DND-41 (cell line): ENCODE measurements at regions not wholly inside any gene's neighbourhood (a gene's known extent, or its start where the extent isn't known, plus 50 kb on each side); places are given as distances from the start of the nearest gene placed in this dataset.

ENCODE experiments used
- ATAC-seq: fragments of 200-7000 bp; cut with Tn5 transposase; 3 replicates; pipeline ENCODE4 v1.9.1; 2021; ENCODE audit warnings: low read depth; ENCODE audit not compliant: insufficient read depth
- DNase-seq: peaks from one replicate; pipeline ENCODE4 v3.0.0-alpha.2; 2020
- H2AFZ ChIP-seq: 2 replicates; pipeline ENCODE4 v1.6.0; 2012; ENCODE audit warnings: low read depth, low read length
- H3K27ac ChIP-seq: 2 replicates; pipeline ENCODE4 v1.5.1; 2012; ENCODE audit warnings: low read length, inconsistent platforms
- H3K27me3 ChIP-seq: fragments of 200-600 bp; sonication (generic); 2 replicates; pipeline ENCODE4 v1.6.0; 2012; ENCODE audit warnings: low read length, mild to moderate bottlenecking, inconsistent platforms; ENCODE audit not compliant: insufficient read depth, poor library complexity
- H3K36me3 ChIP-seq: 2 replicates; pipeline ENCODE4 v1.5.1; 2012; ENCODE audit warnings: low read length, inconsistent platforms; ENCODE audit not compliant: insufficient read depth
- H3K4me1 ChIP-seq: 2 replicates; pipeline ENCODE4 v1.5.1; 2012; ENCODE audit warnings: mild to moderate bottlenecking, low read length; ENCODE audit not compliant: insufficient read depth
- H3K4me2 ChIP-seq: 2 replicates; pipeline ENCODE4 v1.6.0; 2012; ENCODE audit warnings: mild to moderate bottlenecking, moderate library complexity, low read length, inconsistent platforms; ENCODE audit not compliant: insufficient read depth
- H3K4me3 ChIP-seq, 2 experiments: fragments of 200-600 bp in 1 of 2; shearing (Covaris generic) in 1 of 2; 2 replicates each; pipeline ENCODE4 v1.5.1; 2012 to 2016; ENCODE audit warnings: inconsistent platforms in 2 of 2, low read length in 2 of 2, mild to moderate bottlenecking in 2 of 2, low read depth in 1 of 2, moderate library complexity in 1 of 2
- H3K79me2 ChIP-seq: 2 replicates; pipeline ENCODE4 v1.6.0; 2012; ENCODE audit warnings: low read length, inconsistent platforms; ENCODE audit not compliant: insufficient read depth
- H3K9ac ChIP-seq: 2 replicates; pipeline ENCODE4 v1.6.0; 2012; ENCODE audit warnings: low read depth, mild to moderate bottlenecking, inconsistent platforms, low read length, moderate library complexity
- H3K9me3 ChIP-seq: 2 replicates; pipeline ENCODE4 v1.5.1; 2012; ENCODE audit warnings: low read length, moderate library complexity, mild to moderate bottlenecking, inconsistent platforms; ENCODE audit not compliant: insufficient read depth, severe bottlenecking
- H4K20me1 ChIP-seq: 2 replicates; pipeline ENCODE4 v1.6.0; 2012; ENCODE audit warnings: low read length; ENCODE audit not compliant: insufficient read depth
- EZH2 ChIP-seq: IDR thresholded peaks from 3 replicates; pipeline ENCODE4 v1.6.1; 2012; ENCODE audit warnings: borderline replicate concordance, low read depth, mild to moderate bottlenecking, moderate library complexity, low read length, inconsistent platforms; ENCODE audit not compliant: severe bottlenecking
- TF ChIP-seq, protein P1 (sequence below): IDR thresholded peaks from 2 replicates; pipeline ENCODE4 v1.5.1; 2012; ENCODE audit warnings: borderline replicate concordance, low read length, moderate library complexity, mild to moderate bottlenecking; ENCODE audit not compliant: poor library complexity, severe bottlenecking; ENCODE audit errors: extremely low read depth

- H3K27ac ChIP-seq = no peak overlapping the region
- no peaks in the 10 kb centered on the region for H3K9me3 ChIP-seq
- H2AFZ ChIP-seq = no peak overlapping the region
- no peaks in the 10 kb centered on the region for H3K79me2 ChIP-seq
- no peak overlapping the region for H3K4me3 ChIP-seq
- no peak for DNase-seq
- no peak for ATAC-seq
- H3K4me2 ChIP-seq = no peak overlapping the region
- TF ChIP-seq EZH2 = no peak
- TF ChIP-seq, protein P1, sequence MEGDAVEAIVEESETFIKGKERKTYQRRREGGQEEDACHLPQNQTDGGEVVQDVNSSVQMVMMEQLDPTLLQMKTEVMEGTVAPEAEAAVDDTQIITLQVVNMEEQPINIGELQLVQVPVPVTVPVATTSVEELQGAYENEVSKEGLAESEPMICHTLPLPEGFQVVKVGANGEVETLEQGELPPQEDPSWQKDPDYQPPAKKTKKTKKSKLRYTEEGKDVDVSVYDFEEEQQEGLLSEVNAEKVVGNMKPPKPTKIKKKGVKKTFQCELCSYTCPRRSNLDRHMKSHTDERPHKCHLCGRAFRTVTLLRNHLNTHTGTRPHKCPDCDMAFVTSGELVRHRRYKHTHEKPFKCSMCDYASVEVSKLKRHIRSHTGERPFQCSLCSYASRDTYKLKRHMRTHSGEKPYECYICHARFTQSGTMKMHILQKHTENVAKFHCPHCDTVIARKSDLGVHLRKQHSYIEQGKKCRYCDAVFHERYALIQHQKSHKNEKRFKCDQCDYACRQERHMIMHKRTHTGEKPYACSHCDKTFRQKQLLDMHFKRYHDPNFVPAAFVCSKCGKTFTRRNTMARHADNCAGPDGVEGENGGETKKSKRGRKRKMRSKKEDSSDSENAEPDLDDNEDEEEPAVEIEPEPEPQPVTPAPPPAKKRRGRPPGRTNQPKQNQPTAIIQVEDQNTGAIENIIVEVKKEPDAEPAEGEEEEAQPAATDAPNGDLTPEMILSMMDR = no peak
- no peaks in the 10 kb centered on the region for H3K27me3 ChIP-seq
- no peaks in the 10 kb centered on the region for H3K36me3 ChIP-seq
- no peaks in the 10 kb centered on the region for H4K20me1 ChIP-seq
- no peaks in the 10 kb centered on the region for H3K4me1 ChIP-seq
- no peak overlapping the region for H3K9ac ChIP-seq
Measured at GRCh38 chr13:60758637-60759036, 361.6 kb downstream of the TDRD3 start.

GRCh38 chr13:60757501-60758215 is 360.6 kb downstream of the TDRD3 start:
- ATAC-seq = no peak
- H3K4me1 ChIP-seq = no peaks in the 10 kb centered on the region
- no peaks in the 10 kb centered on the region for H3K36me3 ChIP-seq
- H3K27me3 ChIP-seq = no peaks in the 10 kb centered on the region
- H3K79me2 ChIP-seq = no peaks in the 10 kb centered on the region
- no peak for DNase-seq
- H2AFZ ChIP-seq = no peak overlapping the region
- H3K4me2 ChIP-seq = no peak overlapping the region
- no peak overlapping the region for H3K9ac ChIP-seq
- H3K4me3 ChIP-seq = no peak overlapping the region
- no peak overlapping the region for H3K27ac ChIP-seq
- no peaks in the 10 kb centered on the region for H4K20me1 ChIP-seq
- H3K9me3 ChIP-seq = no peaks in the 10 kb centered on the region
- TF ChIP-seq EZH2 = no peak
- TF ChIP-seq, protein P1 = no peak

DNA sequence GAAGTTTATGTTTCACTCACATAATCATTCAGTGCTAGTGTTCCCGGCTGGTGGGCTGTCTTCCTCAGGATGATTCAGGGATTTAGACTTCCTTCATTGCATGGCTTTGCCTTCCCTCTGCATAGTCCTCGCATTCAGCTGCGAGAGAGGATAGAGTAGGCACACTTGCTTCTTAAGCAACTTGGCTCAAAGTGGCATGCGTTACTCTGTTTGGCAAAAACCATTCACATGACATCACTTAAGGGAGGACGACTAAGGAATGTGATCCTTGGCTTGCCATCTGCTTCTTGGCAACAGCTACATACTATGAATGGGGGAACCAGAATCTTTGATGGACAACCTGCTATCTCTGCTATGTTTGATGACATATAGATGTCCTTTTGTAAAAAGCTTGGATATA is 359.3 kb downstream of the TDRD3 start:
- H2AFZ ChIP-seq = no peak overlapping the region; the same call in 1 of the 2 replicates
- no peak for ATAC-seq
- no peak overlapping the region for H3K9ac ChIP-seq

More for the DNA sequence above, 359.3 kb downstream of the TDRD3 start:
- Histone ChIP-seq H3K27me3 (no peaks in the 10 kb centered on the region), H3K4me2 (no peak overlapping the region), H3K4me1 (no peaks in the 10 kb centered on the region), H3K36me3 (no peaks in the 10 kb centered on the region), H3K79me2 (no peaks in the 10 kb centered on the region), H3K4me3 (no peak overlapping the region), H4K20me1 (no peaks in the 10 kb centered on the region), H3K27ac (no peak overlapping the region), H3K9me3 (no peaks in the 10 kb centered on the region)
- no peak for TF ChIP-seq EZH2
- TF ChIP-seq, protein P1 = no peak
- no peak for DNase-seq
